Right lobe of liver (tissue), 6 donors: ENCODE measurements at regions not wholly inside any gene's neighbourhood (a gene's known extent, or its start where the extent isn't known, plus 50 kb on each side); places are given as distances from the start of the nearest gene placed in this dataset.

Source experiments
- ATAC-seq, 4 donors: fragments of 200-7000 bp; cut with Tn5 transposase; one replicate each; pipeline ENCODE4 v1.9.1; 2020; ENCODE audit warnings: mild to moderate bottlenecking in 4 of 4, moderate library complexity in 4 of 4
- DNase-seq, 3 donors: peaks; one replicate each; pipeline ENCODE4 v3.0.0-alpha.2; 2020
- H3K27ac ChIP-seq, 3 donors: fragments of 200-600 bp; one replicate each; pipeline ENCODE4 v1.8.0; 2022
- H3K27me3 ChIP-seq, 2 donors: fragments of 200-600 bp; one replicate each; pipeline ENCODE4 v1.8.0; 2022
- H3K36me3 ChIP-seq, 4 donors: fragments of 200-600 bp; sonication (generic) in 1 of 4; one replicate each; pipeline versions ENCODE4 v1.5.1 to v1.8.0; 2017 to 2022; ENCODE audit warnings: control low read depth in 1 of 4
- H3K4me1 ChIP-seq, 4 donors: fragments of 200-600 bp; sonication (generic) in 1 of 4; one replicate each; pipeline versions ENCODE4 v1.5.1 to v1.8.0; 2017 to 2022; ENCODE audit warnings: control low read depth in 1 of 4
- H3K4me3 ChIP-seq, 3 donors: fragments of 200-600 bp; one replicate each; pipeline ENCODE4 v1.8.0; 2022
- H3K9me3 ChIP-seq, 4 donors: fragments of 200-600 bp; sonication (generic) in 1 of 4; one replicate each; pipeline versions ENCODE4 v1.5.1 to v1.8.0; 2017 to 2022; ENCODE audit warnings: control low read depth in 1 of 4
- CTCF ChIP-seq, 4 donors: fragments of 200-600 bp in 3 of 4; fragments of 450-650 bp in 1 of 4; IDR thresholded peaks; one replicate each; pipeline versions ENCODE4 v1.5.1 to v1.8.0; 2016 to 2022; ENCODE audit warnings: antibody characterized with exemption in 4 of 4, mild to moderate bottlenecking in 2 of 4
- POLR2A ChIP-seq: fragments of 450-650 bp; IDR thresholded peaks from one replicate; pipeline ENCODE4 v1.6.1; 2017; ENCODE audit warnings: antibody characterized with exemption, mild to moderate bottlenecking
- WGBS: methylation state at CpG from one replicate; pipeline ENCODE4 v1.1.6; 2018; ENCODE audit warnings: low coverage, low lambda C conversion rate; ENCODE audit not compliant: insufficient coverage; ENCODE audit errors: missing lambda C conversion rate; 5-methylcytosine and 5-hydroxymethylcytosine counted together
- intact Hi-C, 2 donors: fragments of 100-400 bp; cut with DNase I; formaldehyde crosslinking; loops; one replicate each; pipeline versions ENCODE4 v1.11.2 to v1.14.1; 2022
- donor health status: DM: no; HTN: yes; CAD: no.
- donor health status: DM: no; HTN: no; CAD: no.
- donor health status: DM: no; HTN: no; CAD: no.
- donor health status: DM: no; HTN: yes; CAD: no.
- donor health status: DM: no; HTN: yes; CAD: no.

- no peaks in the 10 kb centered on the region for H3K27me3 ChIP-seq
- DNase-seq (no peak), ATAC-seq (no peak)
- intact Hi-C loops, result no loop called here
- no peaks in the 10 kb centered on the region for H3K9me3 ChIP-seq
- no peak overlapping the region for H3K4me3 ChIP-seq
- no peaks in the 10 kb centered on the region for H3K4me1 ChIP-seq
- 66% methylated on average over 5 of the region's 5 CpGs for WGBS
- TF ChIP-seq POLR2A, result no peak
- TF ChIP-seq CTCF (IDR thresholded peaks at IDR 0.05), result no peak
- no peak overlapping the region for H3K27ac ChIP-seq
- H3K36me3 ChIP-seq, result no peaks in the 10 kb centered on the region
These were observed 199.5 kb upstream of the PLET1 start for GRCh38 chr11:112460141-112460540.

- intact Hi-C loops, result no loop called here
- no peak for TF ChIP-seq POLR2A
- TF ChIP-seq CTCF (IDR thresholded peaks at IDR 0.05), result no peak
- Histone ChIP-seq H3K27me3 (no peaks in the 10 kb centered on the region), H3K4me1 (no peaks in the 10 kb centered on the region), H3K4me3 (no peak overlapping the region), H3K27ac (no peak overlapping the region), H3K36me3 (no peaks in the 10 kb centered on the region), H3K9me3 (no peaks in the 10 kb centered on the region)
- WGBS, result 56% methylated on average over 1 of the region's 1 CpG
- ATAC-seq (no peak), DNase-seq (no peak)
These were observed 204.3 kb upstream of the PLET1 start for GRCh38 chr11:112464949-112465348.

- 36% methylated on average over 6 of the region's 6 CpGs for whole genome bisulfite sequencing
- no peak for ATAC-seq
- H3K9me3 ChIP-seq, result no peaks in the 10 kb centered on the region
- TF ChIP-seq POLR2A (no peak), CTCF (IDR thresholded peaks at IDR 0.05) (no peak)
- intact Hi-C loops, result no loop called here
- no peaks in the 10 kb centered on the region for H3K4me1 ChIP-seq
- no peak overlapping the region for H3K4me3 ChIP-seq
- no peaks in the 10 kb centered on the region for H3K36me3 ChIP-seq
- no peaks in the 10 kb centered on the region for H3K27me3 ChIP-seq
- H3K27ac ChIP-seq, result no peak overlapping the region
- no peak for DNase-seq
These were observed 204.9 kb upstream of the PLET1 start for GRCh38 chr11:112465433-112466024.

GRCh38 chr11:112467721-112468120 lies 207.1 kb upstream of the PLET1 start:
- no peak overlapping the region for H3K4me3 ChIP-seq
- no peaks in the 10 kb centered on the region for H3K4me1 ChIP-seq
- DNase-seq (no peak), ATAC-seq (no peak)
- H3K9me3 ChIP-seq, result no peaks in the 10 kb centered on the region
- H3K27me3 ChIP-seq, result no peaks in the 10 kb centered on the region
- no peaks in the 10 kb centered on the region for H3K36me3 ChIP-seq
- intact Hi-C loops, result no loop called here
- 93% methylated on average over 3 of the region's 3 CpGs for WGBS
- TF ChIP-seq CTCF (IDR thresholded peaks at IDR 0.05) (no peak), POLR2A (no peak)
- H3K27ac ChIP-seq, result no peak overlapping the region

- H3K4me1 ChIP-seq, result no peaks in the 10 kb centered on the region
- DNase-seq (no peak), ATAC-seq (no peak)
- intact Hi-C loops, result no loop called here
- H3K9me3 ChIP-seq, result no peaks in the 10 kb centered on the region
- 63% methylated on average over 3 of the region's 4 CpGs for WGBS
- TF ChIP-seq CTCF (IDR thresholded peaks at IDR 0.05), result no peak
- TF ChIP-seq POLR2A, result no peak
- H3K36me3 ChIP-seq, result no peaks in the 10 kb centered on the region
- no peak overlapping the region for H3K4me3 ChIP-seq
- no peaks in the 10 kb centered on the region for H3K27me3 ChIP-seq
- no peak overlapping the region for H3K27ac ChIP-seq
These were observed 208.7 kb upstream of the PLET1 start for GRCh38 chr11:112469376-112469775.
